ENCODE measurements at regions not wholly inside any gene's neighbourhood (a gene's known extent, or its start where the extent isn't known, plus 50 kb on each side); places are given as distances from the start of the nearest gene placed in this dataset.

- DNase-seq (ENCODE audit: extremely low spot score): no peak
- Histone ChIP-seq H3K4me3 (ENCODE audit: low read depth, low read length) (no peak overlapping the region), H3K36me3 (ENCODE audit: insufficient read depth) (no peaks in the 10 kb centered on the region), H3K27ac (ENCODE audit: low read depth) (no peak overlapping the region), H3K4me1 (ENCODE audit: insufficient read depth) (no peaks in the 10 kb centered on the region)
These were observed 89.4 kb upstream of the NPY2R start for GRCh38 chr4:155119006-155119405.

- H3K4me3 ChIP-seq (ENCODE audit: low read depth, low read length): no peak overlapping the region
- H3K4me1 ChIP-seq (ENCODE audit: insufficient read depth): no peaks in the 10 kb centered on the region
- WGBS: 60% methylated on average over 1 of the region's 1 CpG
- H3K36me3 ChIP-seq (ENCODE audit: insufficient read depth): no peaks in the 10 kb centered on the region
- no peak for DNase-seq (ENCODE audit: extremely low spot score)
- H3K27ac ChIP-seq (ENCODE audit: low read depth): no peak overlapping the region
These were observed 87.9 kb upstream of the NPY2R start for GRCh38 chr4:155120536-155120935.

- no peak overlapping the region for H3K4me3 ChIP-seq (ENCODE audit: low read depth, low read length)
- no peak for DNase-seq (ENCODE audit: extremely low spot score)
- no peak overlapping the region for H3K27ac ChIP-seq (ENCODE audit: low read depth)
- H3K36me3 ChIP-seq (ENCODE audit: insufficient read depth): no peaks in the 10 kb centered on the region
- H3K4me1 ChIP-seq (ENCODE audit: insufficient read depth): no peaks in the 10 kb centered on the region
- 81% methylated on average over 5 of the region's 5 CpGs for WGBS
These were observed 86.1 kb upstream of the NPY2R start for GRCh38 chr4:155122382-155122781.

- Histone ChIP-seq H3K4me3 (ENCODE audit: low read depth, low read length) (no peak overlapping the region), H3K27ac (ENCODE audit: low read depth) (no peak overlapping the region), H3K36me3 (ENCODE audit: insufficient read depth) (no peaks in the 10 kb centered on the region), H3K4me1 (ENCODE audit: insufficient read depth) (no peaks in the 10 kb centered on the region)
- DNase-seq (ENCODE audit: extremely low spot score): no peak
These were observed 74.3 kb upstream of the NPY2R start for GRCh38 chr4:155134136-155134535.

- Histone ChIP-seq H3K4me1 (ENCODE audit: insufficient read depth) (no peaks in the 10 kb centered on the region), H3K27ac (ENCODE audit: low read depth) (no peak overlapping the region), H3K4me3 (ENCODE audit: low read depth, low read length) (no peak overlapping the region), H3K36me3 (ENCODE audit: insufficient read depth) (no peaks in the 10 kb centered on the region)
- 86% methylated on average over 5 of the region's 5 CpGs for WGBS
- DNase-seq (ENCODE audit: extremely low spot score): no peak
These were observed 67.5 kb upstream of the NPY2R start for GRCh38 chr4:155140889-155141288.

GRCh38 chr4:155143512-155143911 lies 64.9 kb upstream of the NPY2R start:
- 62% methylated on average over 1 of the region's 1 CpG for WGBS
- no peak overlapping the region for H3K4me3 ChIP-seq (ENCODE audit: low read depth, low read length)
- no peak for DNase-seq (ENCODE audit: extremely low spot score)
- H3K27ac ChIP-seq (ENCODE audit: low read depth): no peak overlapping the region
- no peaks in the 10 kb centered on the region for H3K36me3 ChIP-seq (ENCODE audit: insufficient read depth)
- H3K4me1 ChIP-seq (ENCODE audit: insufficient read depth): no peaks in the 10 kb centered on the region

All from urinary bladder (tissue), 3 donors.